Stimulated activated CD4-positive, alpha-beta T cell treated with anti-CD3 and anti-CD28 coated beads, TNF-alpha, amount 100 ng/mL, for 48 hours (primary cell): ENCODE measurements at regions not wholly inside any gene's neighbourhood (a gene's known extent, or its start where the extent isn't known, plus 50 kb on each side); places are given as distances from the start of the nearest gene placed in this dataset.

ENCODE experiments used
- DNase-seq, 3 donors: peaks; one replicate each; pipeline ENCODE4 v3.0.0-alpha.2; 2020; ENCODE audit warnings: low read depth in 3 of 3

DNA sequence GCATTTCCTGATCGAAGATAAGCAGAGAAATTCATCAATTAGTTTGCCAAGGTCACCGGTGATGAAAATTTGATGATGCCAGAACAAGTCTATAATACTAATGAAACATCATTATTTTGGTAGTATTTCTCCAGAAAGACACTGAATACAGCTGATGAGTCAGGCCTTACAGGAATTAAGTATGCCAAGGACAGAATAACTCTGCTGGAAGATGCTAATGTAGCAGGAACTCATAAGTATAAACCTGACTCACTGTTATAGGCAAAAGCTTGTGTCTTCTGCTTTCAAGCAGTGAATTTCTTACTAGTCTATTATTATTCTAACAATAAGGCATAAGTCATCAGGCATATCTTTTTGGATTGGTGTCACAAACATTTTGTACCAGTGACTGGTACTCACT, 1825.1 kb upstream of the IGFBP7 start:
- DNase-seq: no peak

DNA sequence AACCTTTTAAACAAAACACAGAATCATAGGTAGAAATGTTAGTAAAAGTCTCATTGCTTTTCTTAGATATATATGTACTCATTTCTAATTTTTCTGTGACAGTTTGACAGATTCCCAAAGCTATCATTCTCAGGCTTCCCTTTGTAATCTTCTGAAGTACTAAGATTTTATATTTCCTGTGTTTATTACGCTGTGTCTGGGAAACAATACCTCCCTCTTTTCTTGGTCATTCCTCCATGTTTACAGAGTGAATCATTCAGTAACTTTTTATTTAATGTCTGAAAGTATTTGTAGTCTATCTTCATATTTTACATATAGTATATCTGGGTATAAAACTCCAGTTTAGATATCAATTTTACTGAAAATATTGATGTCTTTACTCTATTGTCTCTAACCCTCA, 1826.3 kb upstream of the IGFBP7 start:
- no peak for DNase-seq

DNA sequence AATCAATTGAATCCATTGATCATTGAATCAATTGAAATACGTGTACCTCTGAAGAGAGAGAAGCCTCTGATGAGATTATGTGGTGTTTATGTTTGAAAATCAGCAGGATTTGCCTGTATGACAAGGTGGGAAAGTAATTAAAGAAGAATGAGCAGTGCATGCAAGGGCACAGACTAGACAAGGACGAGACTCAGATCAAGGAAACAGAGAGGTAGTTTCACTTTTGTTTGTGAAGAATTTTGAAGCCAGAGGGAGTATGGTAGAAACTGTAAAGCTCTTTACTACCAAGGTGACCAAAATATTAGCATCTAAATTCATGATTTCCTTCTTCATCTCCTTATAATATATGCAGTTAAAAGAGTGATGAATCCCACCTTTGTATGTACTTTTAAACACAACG, 1830.0 kb upstream of the IGFBP7 start:
- DNase-seq: no peak

- DNase-seq: no peak
These were observed 1831.1 kb upstream of the IGFBP7 start for GRCh38 chr4:58941286-58941685.

DNA sequence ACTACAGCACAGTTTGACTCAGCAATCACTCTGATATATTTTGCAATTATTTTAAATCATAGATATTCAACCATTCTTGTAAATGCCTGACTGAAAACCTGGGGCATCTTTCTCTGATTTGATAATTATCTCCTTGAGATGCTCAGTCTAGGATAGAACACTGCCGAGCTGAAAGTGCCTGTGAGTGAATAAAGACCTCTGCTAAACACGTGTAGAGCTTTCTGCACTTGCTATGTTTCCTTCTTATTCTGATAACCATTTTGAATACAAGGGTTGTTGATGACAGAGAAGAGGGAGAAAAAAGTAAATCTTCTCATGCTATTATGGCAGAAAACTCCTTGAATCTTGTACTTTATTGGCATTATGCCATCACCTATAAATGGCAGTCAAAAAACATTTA, 1843.4 kb upstream of the IGFBP7 start:
- no peak for DNase-seq

- no peak for DNase-seq
These were observed 1847.5 kb upstream of the IGFBP7 start for GRCh38 chr4:58957711-58958110.

DNA sequence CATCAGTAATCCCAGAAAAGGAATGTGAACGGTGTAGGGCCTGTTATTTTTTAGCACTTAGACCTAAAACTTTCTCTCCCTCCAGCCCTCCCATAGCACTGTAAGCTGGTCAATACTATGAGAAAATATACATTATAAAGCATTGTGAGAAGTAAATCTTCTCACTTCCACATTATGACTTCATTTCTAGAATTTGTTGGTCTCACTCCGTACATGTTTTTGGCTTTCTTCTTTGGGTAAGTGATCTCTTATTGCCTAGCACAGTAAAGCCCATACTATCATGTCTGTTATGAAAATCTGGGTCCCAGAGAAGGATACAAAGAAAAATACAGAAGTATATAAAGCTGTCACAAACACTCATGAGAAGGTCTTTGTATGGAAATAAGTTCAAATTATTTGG, 1851.1 kb upstream of the IGFBP7 start:
- DNase-seq: no peak

DNA sequence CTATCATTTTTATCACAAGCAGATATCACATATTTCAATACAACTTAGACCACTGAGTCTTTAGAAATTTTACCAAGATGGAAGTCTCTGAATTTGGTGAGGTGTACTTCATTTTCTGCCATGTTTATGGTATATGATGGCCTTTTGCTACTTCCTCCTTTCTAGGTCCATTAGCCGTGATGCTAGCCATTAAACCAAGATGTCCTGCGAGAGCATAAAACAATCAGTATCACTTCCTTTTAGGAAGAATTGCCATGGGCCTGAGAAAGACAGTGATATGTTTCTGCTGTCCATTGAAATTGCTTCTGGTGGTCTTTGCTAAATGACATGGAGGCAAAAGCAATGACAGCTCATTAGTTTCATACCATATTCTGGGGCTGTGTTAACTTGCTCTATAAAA, 1851.7 kb upstream of the IGFBP7 start:
- DNase-seq: no peak

- no peak for DNase-seq
These were observed 1852.2 kb upstream of the IGFBP7 start for GRCh38 chr4:58962424-58962823.

DNA sequence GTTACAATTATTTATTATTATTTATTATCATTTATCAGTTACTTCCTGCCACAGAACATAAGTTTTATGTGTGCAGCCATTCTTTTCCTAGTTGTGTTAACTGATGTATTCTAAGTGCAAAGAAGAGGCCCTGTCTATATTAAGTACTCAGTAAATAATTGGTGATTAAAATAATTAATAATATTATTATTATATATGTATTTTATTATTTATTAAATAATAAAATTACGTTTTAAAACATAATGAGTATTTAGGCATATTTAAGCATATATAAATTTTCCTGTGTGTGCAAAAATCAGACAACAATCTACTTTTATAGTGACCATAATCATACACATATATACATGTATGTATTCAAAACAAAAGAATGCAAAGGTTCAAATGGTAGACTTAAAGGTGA, 1871.6 kb upstream of the IGFBP7 start:
- no peak for DNase-seq

DNA sequence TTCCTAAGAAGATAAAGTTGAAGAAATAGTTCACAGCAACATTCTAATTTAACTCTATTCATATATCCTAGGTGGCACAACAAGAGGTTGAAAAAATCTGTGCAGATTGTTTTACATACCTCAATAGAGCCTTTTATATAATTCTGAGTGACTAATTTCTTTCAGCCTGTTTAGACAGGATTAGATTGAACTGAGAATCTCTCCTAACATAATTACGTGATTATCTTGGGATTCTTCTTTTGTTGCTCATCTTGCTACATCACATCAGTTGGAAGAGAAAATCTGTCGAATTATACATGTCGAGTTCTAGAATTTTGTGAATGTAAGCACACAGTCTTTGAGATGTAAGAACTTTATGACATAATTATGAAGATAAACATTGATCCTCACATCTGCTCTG, 1873.7 kb upstream of the IGFBP7 start:
- DNase-seq: no peak

DNA sequence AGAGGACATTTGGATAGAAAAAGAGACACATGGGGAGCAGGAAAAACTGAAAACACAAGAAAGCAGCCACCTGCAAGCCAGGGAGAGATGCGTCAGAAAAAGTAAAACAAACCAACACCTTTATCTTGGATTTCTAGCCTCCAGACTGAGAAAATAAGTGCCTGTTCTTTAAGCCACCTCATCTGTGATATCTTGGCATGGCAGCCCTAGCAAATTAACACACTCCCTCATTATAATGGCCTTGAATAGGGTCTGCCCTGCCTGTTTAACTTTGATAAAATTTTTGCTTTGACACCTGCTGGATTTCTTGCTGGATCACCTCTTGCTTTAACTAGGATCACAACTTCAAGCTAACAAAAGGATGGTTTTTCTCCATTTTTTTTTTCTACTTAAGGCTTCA, 1892.0 kb upstream of the IGFBP7 start:
- no peak for DNase-seq

- no peak for DNase-seq
These were observed 1914.1 kb upstream of the IGFBP7 start for GRCh38 chr4:59024257-59024656.

- DNase-seq: no peak
These were observed 1927.6 kb upstream of the IGFBP7 start for GRCh38 chr4:59037812-59038211.

DNA sequence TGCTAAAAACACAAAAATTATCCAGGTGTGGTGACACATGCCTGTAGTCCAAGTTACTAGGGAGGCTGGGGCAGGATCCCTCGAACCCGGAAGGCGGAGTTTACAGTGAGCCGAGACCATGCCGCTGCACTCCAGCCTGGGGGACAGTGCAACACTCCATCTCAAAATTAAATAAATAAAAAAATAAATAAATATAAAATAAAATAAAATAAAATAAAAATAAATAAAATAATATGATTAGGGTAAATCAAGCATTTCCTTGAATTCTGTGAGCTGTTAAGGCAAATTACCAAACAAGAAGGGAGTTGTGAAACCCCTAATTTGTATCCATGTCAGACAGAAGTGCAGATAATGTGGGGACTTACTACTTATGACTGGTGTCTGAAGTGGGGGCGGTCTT, 1928.9 kb upstream of the IGFBP7 start:
- no peak for DNase-seq

DNA sequence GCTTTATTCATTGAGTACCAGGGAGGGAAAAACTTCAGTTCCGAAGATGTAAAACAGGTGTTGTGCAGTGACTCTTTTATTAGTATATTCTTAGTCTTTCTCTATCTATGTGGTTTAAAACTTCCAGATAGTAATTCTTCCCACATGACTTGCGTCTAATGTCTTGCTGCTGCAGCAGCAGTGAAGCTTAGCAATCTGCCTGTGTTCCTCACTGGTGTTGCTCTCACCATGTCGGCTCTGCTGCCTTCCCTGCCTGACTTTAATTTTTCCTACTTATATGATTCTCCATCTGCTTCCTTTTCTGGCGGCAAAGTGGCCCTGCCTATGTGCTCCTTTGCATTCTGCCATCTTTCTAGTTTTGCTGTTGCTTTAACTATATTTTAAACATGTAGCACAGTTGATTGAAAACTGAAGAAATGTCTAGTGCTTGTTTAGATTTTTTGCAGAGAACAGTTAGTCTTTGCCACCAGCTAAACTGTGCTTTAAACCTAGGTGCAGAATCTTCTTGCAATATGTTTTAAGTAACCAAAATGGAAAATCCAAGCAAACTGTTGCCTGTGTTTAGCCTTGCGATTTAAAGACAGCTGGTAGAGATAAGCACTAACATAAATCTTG, 1934.2 kb upstream of the IGFBP7 start:
- no peak for DNase-seq

DNA sequence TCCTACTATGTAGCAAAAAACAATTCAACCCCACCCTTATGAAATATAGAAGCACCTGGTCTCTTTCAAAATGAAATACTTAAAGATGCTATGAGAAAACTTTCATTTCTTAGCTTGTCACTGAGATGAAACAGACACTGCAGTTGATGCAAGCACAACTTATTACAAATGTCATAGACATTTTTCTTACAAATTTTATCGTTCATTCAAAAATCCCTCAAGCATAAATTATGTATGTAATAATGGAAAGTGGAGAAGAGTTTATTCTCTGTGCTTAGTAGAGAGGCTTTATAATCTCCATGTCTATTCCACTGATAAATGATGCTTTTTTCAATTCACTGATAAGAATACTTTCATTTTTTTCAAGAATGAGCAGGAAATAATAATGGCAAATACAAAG, 1943.9 kb upstream of the IGFBP7 start:
- DNase-seq: no peak

DNA sequence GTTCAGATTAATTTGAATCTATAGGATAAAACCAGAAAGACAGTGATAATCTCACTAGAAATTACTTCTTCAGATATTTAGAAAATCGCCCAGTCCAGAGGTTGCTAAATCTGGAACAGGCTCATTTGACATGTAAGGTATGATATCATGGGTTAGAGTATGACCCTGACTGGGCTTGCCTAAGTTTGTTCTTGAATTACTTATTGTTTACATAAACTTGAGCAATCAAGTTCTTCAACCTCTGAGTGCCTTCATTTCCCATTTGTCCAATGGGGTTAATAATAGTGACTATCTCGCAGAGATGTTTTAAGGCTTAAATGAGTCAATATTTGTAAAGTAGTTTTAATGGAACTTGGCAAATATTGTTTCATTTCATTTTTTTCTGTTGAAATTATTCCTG, 1947.6 kb upstream of the IGFBP7 start:
- no peak for DNase-seq

- no peak for DNase-seq
These were observed 1948.4 kb upstream of the IGFBP7 start for GRCh38 chr4:59058543-59058942.

DNA sequence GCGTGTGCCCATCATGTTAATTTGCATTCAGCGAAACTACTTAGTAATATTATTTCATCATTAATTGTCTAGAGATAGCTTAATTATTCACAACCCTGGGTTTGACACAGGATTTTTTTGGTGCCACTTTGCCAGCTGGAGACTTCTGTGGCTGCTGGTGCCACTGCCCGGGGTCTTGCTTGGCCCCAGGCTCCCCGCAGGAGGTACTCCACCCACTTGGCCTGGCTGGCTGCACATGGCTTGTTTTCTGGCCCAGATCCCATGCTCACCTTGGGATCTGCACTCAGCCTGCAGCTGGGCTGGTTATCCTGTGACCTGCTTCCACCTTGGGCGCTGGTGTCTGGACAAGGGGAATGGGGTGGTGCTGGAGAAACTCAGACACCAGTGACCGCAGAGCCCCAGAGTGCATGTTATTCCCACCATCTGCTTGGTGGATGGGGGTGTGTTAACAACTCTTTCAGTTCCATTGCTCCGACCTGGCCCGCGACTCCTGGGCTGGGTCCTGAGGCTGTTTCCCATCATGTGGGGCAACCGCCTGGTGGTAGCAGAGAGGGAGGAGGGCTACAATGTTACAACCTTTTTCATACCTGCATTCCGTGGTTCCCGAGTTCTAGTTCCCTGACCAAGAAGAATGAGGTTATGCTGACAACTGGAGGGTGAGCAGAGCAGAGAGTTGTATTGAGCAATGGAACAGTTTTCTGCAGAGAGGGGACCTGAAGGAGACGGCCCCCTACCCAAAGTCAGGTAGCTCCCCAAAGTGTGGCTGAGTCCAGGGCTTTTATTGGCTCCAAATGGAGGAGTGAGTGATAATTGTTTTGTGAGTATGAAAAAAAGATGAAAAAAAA, 1950.0 kb upstream of the IGFBP7 start:
- no peak for DNase-seq

DNA sequence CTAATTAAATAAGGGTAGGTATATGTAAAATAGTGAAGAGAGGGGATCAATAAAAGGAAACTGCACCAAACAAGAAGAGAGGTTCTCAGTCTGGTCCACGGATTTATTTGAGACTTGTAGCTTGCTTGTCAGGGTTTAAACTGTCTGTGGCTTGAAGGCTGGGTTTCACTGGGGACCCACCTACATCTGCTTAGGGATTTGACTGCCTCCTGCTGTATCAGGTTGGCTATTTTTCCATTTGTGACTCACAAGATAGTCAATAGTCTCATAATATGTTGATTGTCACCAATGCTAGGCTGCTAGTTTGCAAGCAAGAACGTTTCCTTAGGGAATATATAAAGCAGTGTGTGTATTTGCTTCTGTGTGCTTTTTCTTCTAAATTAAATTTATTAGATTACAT, 1950.7 kb upstream of the IGFBP7 start:
- no peak for DNase-seq

- DNase-seq: no peak
These were observed 1953.0 kb upstream of the IGFBP7 start for GRCh38 chr4:59063015-59063720.
